Breast epithelium (tissue), 4 donors: ENCODE measurements at regions not wholly inside any gene's neighbourhood (a gene's known extent, or its start where the extent isn't known, plus 50 kb on each side); places are given as distances from the start of the nearest gene placed in this dataset.

ENCODE experiments used
- DNase-seq, 2 donors: peaks; one replicate each; pipeline ENCODE4 v3.0.0-alpha.2; 2019; ENCODE audit warnings: low spot score in 2 of 2
- H3K27ac ChIP-seq, 2 donors: fragments of 200-600 bp; sonication (generic) in 1 of 2; one replicate each; pipeline ENCODE4 v1.5.1; 2016 to 2019; ENCODE audit warnings: mild to moderate bottlenecking in 1 of 2
- H3K27me3 ChIP-seq, 2 donors: fragments of 200-600 bp; sonication (generic) in 1 of 2; one replicate each; pipeline versions ENCODE4 v1.5.1 to v1.6.0; 2017 to 2019; ENCODE audit warnings: control low read depth in 1 of 2, mild to moderate bottlenecking in 1 of 2
- H3K36me3 ChIP-seq: fragments of 200-600 bp; one replicate; pipeline ENCODE4 v1.5.1; 2019
- H3K4me1 ChIP-seq, 2 donors: fragments of 200-600 bp; sonication (generic); one replicate each; pipeline ENCODE4 v1.5.1; 2016 to 2019; ENCODE audit warnings: control low read depth in 1 of 2
- H3K4me3 ChIP-seq, 3 donors: fragments of 200-600 bp; sonication (generic); 1 replicate in 2 of 3; 2 replicates in 1 of 3; pipeline ENCODE4 v1.5.1; 2016 to 2019; ENCODE audit warnings: mild to moderate bottlenecking in 3 of 3, moderate library complexity in 2 of 3
- H3K9me3 ChIP-seq, 2 donors: fragments of 200-600 bp; sonication (generic) in 1 of 2; one replicate each; pipeline ENCODE4 v1.5.1; 2016 to 2019; ENCODE audit warnings: control low read depth in 1 of 2
- POLR2A ChIP-seq: fragments of 450-650 bp; IDR thresholded peaks from one replicate; pipeline ENCODE4 v1.6.1; 2016; ENCODE audit warnings: antibody characterized with exemption, mild to moderate bottlenecking, moderate library complexity
- POLR2AphosphoS5 ChIP-seq, 3 donors: sonication (generic); formaldehyde crosslinking; IDR thresholded peaks; one replicate each; pipeline ENCODE4 v1.6.1; 2017; ENCODE audit warnings: antibody characterized with exemption in 3 of 3
- intact Hi-C: fragments of 100-400 bp; cut with DNase I; formaldehyde crosslinking; loops from one replicate; pipeline ENCODE4 v1.15.1; 2023; ENCODE audit warnings: low total_unique reads
- TF ChIP-seq, protein P1 (sequence below), 3 donors: fragments of 450-650 bp; IDR thresholded peaks; one replicate each; pipeline ENCODE4 v1.5.1; 2016 to 2017; ENCODE audit warnings: antibody characterized with exemption in 3 of 3, mild to moderate bottlenecking in 3 of 3, moderate library complexity in 3 of 3

- no peak for DNase-seq
- H3K36me3 ChIP-seq = no peaks in the 10 kb centered on the region
- no peaks in the 10 kb centered on the region for H3K9me3 ChIP-seq
- H3K4me1 ChIP-seq = no peaks in the 10 kb centered on the region
- no peak overlapping the region for H3K27ac ChIP-seq
- no peak overlapping the region for H3K4me3 ChIP-seq
- no peaks in the 10 kb centered on the region for H3K27me3 ChIP-seq
- TF ChIP-seq, protein P1, sequence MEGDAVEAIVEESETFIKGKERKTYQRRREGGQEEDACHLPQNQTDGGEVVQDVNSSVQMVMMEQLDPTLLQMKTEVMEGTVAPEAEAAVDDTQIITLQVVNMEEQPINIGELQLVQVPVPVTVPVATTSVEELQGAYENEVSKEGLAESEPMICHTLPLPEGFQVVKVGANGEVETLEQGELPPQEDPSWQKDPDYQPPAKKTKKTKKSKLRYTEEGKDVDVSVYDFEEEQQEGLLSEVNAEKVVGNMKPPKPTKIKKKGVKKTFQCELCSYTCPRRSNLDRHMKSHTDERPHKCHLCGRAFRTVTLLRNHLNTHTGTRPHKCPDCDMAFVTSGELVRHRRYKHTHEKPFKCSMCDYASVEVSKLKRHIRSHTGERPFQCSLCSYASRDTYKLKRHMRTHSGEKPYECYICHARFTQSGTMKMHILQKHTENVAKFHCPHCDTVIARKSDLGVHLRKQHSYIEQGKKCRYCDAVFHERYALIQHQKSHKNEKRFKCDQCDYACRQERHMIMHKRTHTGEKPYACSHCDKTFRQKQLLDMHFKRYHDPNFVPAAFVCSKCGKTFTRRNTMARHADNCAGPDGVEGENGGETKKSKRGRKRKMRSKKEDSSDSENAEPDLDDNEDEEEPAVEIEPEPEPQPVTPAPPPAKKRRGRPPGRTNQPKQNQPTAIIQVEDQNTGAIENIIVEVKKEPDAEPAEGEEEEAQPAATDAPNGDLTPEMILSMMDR (IDR thresholded peaks at IDR 0.05) = no peak
- TF ChIP-seq POLR2A (no peak), POLR2AphosphoS5 (IDR thresholded peaks at IDR 0.05) (no peak)
- intact Hi-C loops = no loop called here
Observed at GRCh38 chr9:29659014-29659413, 2085.7 kb upstream of the C9orf72 start.

GRCh38 chr9:29659736-29660135 lies 2086.5 kb upstream of the C9orf72 start:
- Histone ChIP-seq H3K4me1 (no peaks in the 10 kb centered on the region), H3K36me3 (no peaks in the 10 kb centered on the region), H3K27me3 (no peaks in the 10 kb centered on the region), H3K4me3 (no peak overlapping the region), H3K9me3 (no peaks in the 10 kb centered on the region), H3K27ac (no peak overlapping the region)
- intact Hi-C loops = no loop called here
- no peak for DNase-seq
- TF ChIP-seq POLR2A = no peak
- TF ChIP-seq, protein P1 (IDR thresholded peaks at IDR 0.05) = no peak
- no peak for TF ChIP-seq POLR2AphosphoS5 (IDR thresholded peaks at IDR 0.05)

- TF ChIP-seq POLR2AphosphoS5 (IDR thresholded peaks at IDR 0.05) (no peak), POLR2A (no peak)
- TF ChIP-seq, protein P1 (IDR thresholded peaks at IDR 0.05) = no peak
- no peak for DNase-seq
- Histone ChIP-seq H3K36me3 (no peaks in the 10 kb centered on the region), H3K27me3 (no peaks in the 10 kb centered on the region), H3K27ac (no peak overlapping the region), H3K9me3 (no peaks in the 10 kb centered on the region), H3K4me3 (no peak overlapping the region), H3K4me1 (no peaks in the 10 kb centered on the region)
- intact Hi-C loops = no loop called here
Observed at GRCh38 chr9:29668732-29669131, 2095.5 kb upstream of the C9orf72 start.

DNA sequence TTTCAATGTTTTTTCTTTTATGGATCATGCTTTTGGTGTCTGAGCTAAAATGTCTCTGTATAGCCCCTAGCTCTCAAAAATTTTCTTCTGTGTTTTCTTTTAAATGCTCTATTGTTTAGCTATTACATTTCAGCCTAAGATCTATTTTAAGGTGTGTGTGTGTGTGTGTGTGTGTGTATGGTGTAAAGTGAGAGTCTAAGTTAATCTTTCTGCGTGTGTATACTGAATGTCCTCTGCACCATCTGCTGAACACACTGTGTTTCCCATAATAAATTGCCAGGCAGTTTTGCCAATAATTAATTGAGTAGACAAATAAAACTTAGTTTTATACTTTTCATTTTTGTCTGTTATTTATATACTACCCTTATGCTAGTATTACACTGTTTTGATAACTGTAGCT lies 2096.3 kb upstream of the C9orf72 start:
- Histone ChIP-seq H3K4me3 (no peak overlapping the region), H3K9me3 (no peaks in the 10 kb centered on the region), H3K36me3 (no peaks in the 10 kb centered on the region), H3K27ac (no peak overlapping the region), H3K4me1 (no peaks in the 10 kb centered on the region), H3K27me3 (no peaks in the 10 kb centered on the region)
- TF ChIP-seq, protein P1 (IDR thresholded peaks at IDR 0.05) = no peak
- TF ChIP-seq POLR2A = no peak
- no peak for TF ChIP-seq POLR2AphosphoS5 (IDR thresholded peaks at IDR 0.05)
- no peak for DNase-seq
- intact Hi-C loops = loop anchor here (5.0 kb wide), 1 partner anchor 327 kb away; no protein-coding TSS in a partner anchor

GRCh38 chr9:29685531-29685930 lies 2112.2 kb upstream of the C9orf72 start:
- Histone ChIP-seq H3K4me1 (no peaks in the 10 kb centered on the region), H3K27ac (no peak overlapping the region), H3K9me3 (peaks cover 0 to 5% of the 10 kb centered on the region in 2 donors), H3K36me3 (no peaks in the 10 kb centered on the region), H3K4me3 (no peak overlapping the region), H3K27me3 (no peaks in the 10 kb centered on the region)
- intact Hi-C loops = no loop called here
- DNase-seq = no peak
- TF ChIP-seq POLR2A (no peak), POLR2AphosphoS5 (IDR thresholded peaks at IDR 0.05) (no peak)
- TF ChIP-seq, protein P1 (IDR thresholded peaks at IDR 0.05) = no peak
